ENCODE measurements at regions not wholly inside any gene's neighbourhood (a gene's known extent, or its start where the extent isn't known, plus 50 kb on each side); places are given as distances from the start of the nearest gene placed in this dataset.

GRCh38 chr13:102484329-102484728 is 82.5 kb upstream of the FGF14 start:
- peak; percentile 41 for DNase-seq (ENCODE audit: low spot score)

GRCh38 chr13:102472650-102473049 is 70.8 kb upstream of the FGF14 start:
- Histone ChIP-seq H3K36me3 (no peaks in the 10 kb centered on the region), H3K79me2 (ENCODE audit: low read depth) (no peaks in the 10 kb centered on the region), H3K4me2 (no peak overlapping the region), H4K20me1 (ENCODE audit: low read depth) (no peaks in the 10 kb centered on the region), H3K4me1 (no peaks in the 10 kb centered on the region), H3K27me3 (no peaks in the 10 kb centered on the region), H3F3A (ENCODE audit: low read depth) (no peaks in the 10 kb centered on the region), H3K27ac (no peak overlapping the region), H3K9ac (no peak overlapping the region), H3K9me3 (ENCODE audit: low read depth) (no peaks in the 10 kb centered on the region), H3K4me3 (no peak overlapping the region), H2AFZ (replicated peaks) (no peak overlapping the region)
- no peak overlapping the region for H3K4me3 Mint-ChIP-seq
- no peaks in the 10 kb centered on the region for H3K9me3 Mint-ChIP-seq
- H3K36me3 Mint-ChIP-seq = no peaks in the 10 kb centered on the region
- H3K27ac Mint-ChIP-seq = no peak overlapping the region
- H3K4me1 Mint-ChIP-seq = peaks cover 7% of the 10 kb centered on the region
- TF ChIP-seq EZH2 (IDR thresholded peaks at IDR 0.05) (no peak), EZH2phosphoT487 (IDR thresholded peaks at IDR 0.05) (no peak), CTCF (IDR thresholded peaks at IDR 0.05) (no peak)
- no peak for DNase-seq (ENCODE audit: low spot score)
- no peaks in the 10 kb centered on the region for H3K27me3 Mint-ChIP-seq (ENCODE audit: insufficient read depth, low read depth)

More at GRCh38 chr13:102484329-102484728, 82.5 kb upstream of the FGF14 start:
- Histone ChIP-seq H3K9me3 (ENCODE audit: low read depth) (no peaks in the 10 kb centered on the region), H3K4me1 (no peaks in the 10 kb centered on the region), H3K4me3 (no peak overlapping the region), H3K9ac (no peak overlapping the region), H3K27ac (no peak overlapping the region), H2AFZ (replicated peaks) (no peak overlapping the region), H3F3A (ENCODE audit: low read depth) (no peaks in the 10 kb centered on the region), H3K27me3 (no peaks in the 10 kb centered on the region), H3K36me3 (no peaks in the 10 kb centered on the region), H4K20me1 (ENCODE audit: low read depth) (no peaks in the 10 kb centered on the region), H3K79me2 (ENCODE audit: low read depth) (no peaks in the 10 kb centered on the region), H3K4me2 (no peak overlapping the region)
- Mint-ChIP-seq H3K9me3 (no peaks in the 10 kb centered on the region), H3K27me3 (ENCODE audit: insufficient read depth, low read depth) (no peaks in the 10 kb centered on the region), H3K36me3 (no peaks in the 10 kb centered on the region), H3K4me3 (no peak overlapping the region), H3K27ac (no peak overlapping the region), H3K4me1 (no peaks in the 10 kb centered on the region)
- TF ChIP-seq CTCF (IDR thresholded peaks at IDR 0.05) (peak; percentile 46), EZH2 (IDR thresholded peaks at IDR 0.05) (no peak), EZH2phosphoT487 (IDR thresholded peaks at IDR 0.05) (no peak)

- Histone ChIP-seq H3F3A (ENCODE audit: low read depth) (no peaks in the 10 kb centered on the region), H3K27me3 (no peaks in the 10 kb centered on the region), H3K9ac (no peak overlapping the region), H2AFZ (replicated peaks) (peak overlapping the region; percentile 42), H3K36me3 (no peaks in the 10 kb centered on the region), H3K27ac (no peak overlapping the region), H3K4me2 (no peak overlapping the region), H3K4me1 (no peaks in the 10 kb centered on the region), H3K79me2 (ENCODE audit: low read depth) (no peaks in the 10 kb centered on the region), H3K9me3 (ENCODE audit: low read depth) (no peaks in the 10 kb centered on the region), H3K4me3 (no peak overlapping the region), H4K20me1 (ENCODE audit: low read depth) (no peaks in the 10 kb centered on the region)
- Mint-ChIP-seq H3K27me3 (ENCODE audit: insufficient read depth, low read depth) (no peaks in the 10 kb centered on the region), H3K4me1 (peaks cover 7% of the 10 kb centered on the region), H3K9me3 (no peaks in the 10 kb centered on the region), H3K36me3 (no peaks in the 10 kb centered on the region), H3K27ac (peak overlapping the region; percentile 20), H3K4me3 (no peak overlapping the region)
- TF ChIP-seq EZH2phosphoT487 (IDR thresholded peaks at IDR 0.05) (no peak), EZH2 (IDR thresholded peaks at IDR 0.05) (no peak), CTCF (IDR thresholded peaks at IDR 0.05) (no peak)
- DNase-seq (ENCODE audit: low spot score) = no peak
Observed at GRCh38 chr13:102470283-102470917, 68.6 kb upstream of the FGF14 start.

Measured in neural progenitor cell (in vitro differentiated cells).